ENCODE measurements at regions not wholly inside any gene's neighbourhood (a gene's known extent, or its start where the extent isn't known, plus 50 kb on each side); places are given as distances from the start of the nearest gene placed in this dataset.

DNA sequence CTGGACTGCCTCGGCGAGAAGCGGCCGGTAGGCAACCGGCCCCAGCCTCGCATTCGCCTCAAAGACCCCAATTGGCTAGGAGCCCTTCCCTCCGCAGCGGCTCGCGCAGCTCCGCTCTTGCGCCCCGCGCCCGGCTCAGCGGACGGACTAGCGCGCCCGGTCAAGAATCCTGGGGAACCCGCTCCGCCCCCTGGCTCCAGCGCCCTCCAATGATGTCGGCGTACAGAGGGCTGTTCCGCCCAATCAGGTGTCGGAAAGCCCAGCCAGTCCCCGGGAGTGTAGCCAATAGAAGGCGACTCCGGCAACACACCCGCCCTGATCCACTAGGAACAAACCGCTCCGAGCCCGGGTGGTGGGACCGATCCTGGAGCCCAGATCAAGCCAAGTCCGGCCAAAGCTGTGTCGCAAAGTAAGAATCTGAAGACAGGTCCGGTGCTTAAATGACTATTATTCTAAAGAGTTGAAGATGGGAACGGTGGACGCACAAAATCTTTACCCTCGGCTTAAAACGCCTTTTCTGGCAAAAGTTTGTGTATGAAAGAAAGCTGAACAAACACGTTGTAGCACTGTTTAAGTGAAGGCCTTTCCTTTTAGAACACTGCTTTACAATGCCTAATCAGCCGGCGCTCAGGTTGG lies 132.2 kb downstream of the OGFRL1 start:
- TF ChIP-seq, protein P1, sequence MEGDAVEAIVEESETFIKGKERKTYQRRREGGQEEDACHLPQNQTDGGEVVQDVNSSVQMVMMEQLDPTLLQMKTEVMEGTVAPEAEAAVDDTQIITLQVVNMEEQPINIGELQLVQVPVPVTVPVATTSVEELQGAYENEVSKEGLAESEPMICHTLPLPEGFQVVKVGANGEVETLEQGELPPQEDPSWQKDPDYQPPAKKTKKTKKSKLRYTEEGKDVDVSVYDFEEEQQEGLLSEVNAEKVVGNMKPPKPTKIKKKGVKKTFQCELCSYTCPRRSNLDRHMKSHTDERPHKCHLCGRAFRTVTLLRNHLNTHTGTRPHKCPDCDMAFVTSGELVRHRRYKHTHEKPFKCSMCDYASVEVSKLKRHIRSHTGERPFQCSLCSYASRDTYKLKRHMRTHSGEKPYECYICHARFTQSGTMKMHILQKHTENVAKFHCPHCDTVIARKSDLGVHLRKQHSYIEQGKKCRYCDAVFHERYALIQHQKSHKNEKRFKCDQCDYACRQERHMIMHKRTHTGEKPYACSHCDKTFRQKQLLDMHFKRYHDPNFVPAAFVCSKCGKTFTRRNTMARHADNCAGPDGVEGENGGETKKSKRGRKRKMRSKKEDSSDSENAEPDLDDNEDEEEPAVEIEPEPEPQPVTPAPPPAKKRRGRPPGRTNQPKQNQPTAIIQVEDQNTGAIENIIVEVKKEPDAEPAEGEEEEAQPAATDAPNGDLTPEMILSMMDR (IDR thresholded peaks at IDR 0.05): no peak
- peak; percentile 0 for TF ChIP-seq EZH2 (IDR thresholded peaks at IDR 0.05; ENCODE audit: borderline replicate concordance, insufficient read depth, low read depth, low read length, poor library complexity, severe bottlenecking)
